H1 (cell line): ENCODE measurements at regions not wholly inside any gene's neighbourhood (a gene's known extent, or its start where the extent isn't known, plus 50 kb on each side); places are given as distances from the start of the nearest gene placed in this dataset.

Experiments used
- CBX5 ChIP-seq: fragments of 300-800, 300-1000 bp; sonication (generic); IDR thresholded peaks from 2 replicates; pipeline ENCODE4 v1.7.1; 2016; ENCODE audit warnings: antibody characterized with exemption, low read length, low read depth
- CEBPB ChIP-seq: IDR thresholded peaks from 2 replicates; pipeline ENCODE4 v1.6.1; 2012; ENCODE audit warnings: low read depth, low read length
- CHD2 ChIP-seq: IDR thresholded peaks from 2 replicates; pipeline ENCODE4 v1.6.1; 2012; ENCODE audit warnings: low read length, improper control_type of control experiment
- MAX ChIP-seq: IDR thresholded peaks from 2 replicates; pipeline ENCODE4 v1.6.1; 2012; ENCODE audit warnings: inconsistent platforms
- TBP ChIP-seq: IDR thresholded peaks from 2 replicates; pipeline ENCODE4 v1.6.1; 2011; ENCODE audit warnings: low read depth, low read length, improper control_type of control experiment
- TF ChIP-seq, protein P1 (sequence below): IDR thresholded peaks from 2 replicates; pipeline ENCODE4 v1.6.1; 2012; ENCODE audit warnings: low read length, inconsistent platforms

DNA sequence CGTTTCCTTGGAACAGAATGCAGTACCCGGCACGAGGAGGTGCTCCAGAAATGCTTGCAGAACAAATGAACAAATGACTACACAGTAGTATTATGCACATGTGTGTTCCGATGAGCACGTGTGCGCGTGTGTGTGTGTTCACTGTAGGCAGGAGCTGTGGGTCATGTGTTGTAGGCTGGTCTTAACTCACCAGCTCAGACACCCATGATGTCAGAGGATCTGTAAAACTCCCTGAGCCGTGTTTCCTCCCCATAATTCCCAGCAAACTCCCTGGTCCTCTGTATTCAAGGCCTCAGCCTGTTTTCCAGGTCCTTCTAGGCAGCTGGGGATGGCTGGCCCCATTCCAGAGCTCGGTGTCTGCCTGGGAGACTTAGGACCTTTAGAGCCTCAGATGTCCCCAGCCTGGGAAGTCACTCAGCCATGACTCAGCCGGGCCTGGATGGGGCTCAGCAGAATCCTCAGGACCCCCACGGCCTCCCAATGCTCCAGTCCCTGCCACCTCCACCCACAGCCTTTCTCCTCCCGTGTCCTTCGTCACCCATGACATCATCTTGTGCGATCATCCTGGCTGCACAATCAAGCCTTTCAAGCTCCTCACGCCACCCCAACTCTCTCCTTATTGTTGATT lies 475.0 kb upstream of the SULF2 start (continued):
- TF ChIP-seq CHD2: no peak
- TF ChIP-seq TBP: no peak
- no peak for TF ChIP-seq MAX
- TF ChIP-seq, protein P1, sequence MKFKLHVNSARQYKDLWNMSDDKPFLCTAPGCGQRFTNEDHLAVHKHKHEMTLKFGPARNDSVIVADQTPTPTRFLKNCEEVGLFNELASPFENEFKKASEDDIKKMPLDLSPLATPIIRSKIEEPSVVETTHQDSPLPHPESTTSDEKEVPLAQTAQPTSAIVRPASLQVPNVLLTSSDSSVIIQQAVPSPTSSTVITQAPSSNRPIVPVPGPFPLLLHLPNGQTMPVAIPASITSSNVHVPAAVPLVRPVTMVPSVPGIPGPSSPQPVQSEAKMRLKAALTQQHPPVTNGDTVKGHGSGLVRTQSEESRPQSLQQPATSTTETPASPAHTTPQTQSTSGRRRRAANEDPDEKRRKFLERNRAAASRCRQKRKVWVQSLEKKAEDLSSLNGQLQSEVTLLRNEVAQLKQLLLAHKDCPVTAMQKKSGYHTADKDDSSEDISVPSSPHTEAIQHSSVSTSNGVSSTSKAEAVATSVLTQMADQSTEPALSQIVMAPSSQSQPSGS: no peak
- TF ChIP-seq CEBPB: no peak
- no peak for TF ChIP-seq CBX5
